GM12878 (cell line): ENCODE measurements at regions not wholly inside any gene's neighbourhood (a gene's known extent, or its start where the extent isn't known, plus 50 kb on each side); places are given as distances from the start of the nearest gene placed in this dataset.

Experiments
- ATAC-seq: fragments of 200-7000 bp; cut with Tn5 transposase; 3 replicates; pipeline ENCODE4 v1.9.1; 2020; ENCODE audit warnings: mild to moderate bottlenecking, moderate library complexity
- BruUV-seq: library from RNA; stranded (reverse); fragments of 400-500 nt; replicated peaks from 2 replicates; lab custom pipeline; 2021; lab: Mats Ljungman, UMichigan
- CTCF ChIA-PET: fragments of 300-600 bp; sonication (Branson Sonifier 250); formaldehyde crosslinking; extraction: SDS; loops from one replicate; lab custom pipeline; 2021; ENCODE audit warnings: inconsistent platforms; lab: Yijun Ruan, JAX
- POLR2A ChIA-PET: fragments of 350-600 bp; formaldehyde crosslinking; extraction: SDS; loops from one replicate; lab custom pipeline; 2021; ENCODE audit warnings: inconsistent platforms; lab: Charles Lee
- RAD21 ChIA-PET: fragments of 300-600 bp; sonication (Branson Sonifier 250); formaldehyde crosslinking; loops from one replicate; lab custom pipeline; 2023; ENCODE audit warnings: antibody characterized with exemption; ENCODE audit not compliant: unreplicated experiment; lab: Charles Lee
- SMC1A ChIA-PET: fragments of 300-600 bp; sonication (Branson Sonifier 250); formaldehyde crosslinking; loops from one replicate; lab custom pipeline; 2023; ENCODE audit not compliant: unreplicated experiment, uncharacterized antibody; lab: Charles Lee
- DNase-seq: peaks from one replicate; pipeline ENCODE4 v3.0.0-alpha.2; 2011; ENCODE audit warnings: low read depth, low spot score
- FAIRE-seq: peaks from 3 replicates; lab custom pipeline; 2011; peaks lifted over from hg19 to GRCh38; lab: Jason Lieb, UNC
- H2AFZ ChIP-seq: 2 replicates; pipeline ENCODE4 v1.6.0; 2011; ENCODE audit warnings: low read depth, low read length, control low read depth; ENCODE audit not compliant: control insufficient read depth
- H3K27ac ChIP-seq: 2 replicates; pipeline ENCODE4 v1.5.1; 2011; ENCODE audit warnings: control low read depth; ENCODE audit not compliant: control insufficient read depth, insufficient read depth
- H3K27me3 ChIP-seq, 2 experiments: replicated peaks in 1 of 2; 2 replicates each; pipeline versions ENCODE4 v1.6.0 to v1.6.1; 2011; ENCODE audit warnings: low read length in 1 of 2; ENCODE audit not compliant: control insufficient read depth in 2 of 2, insufficient read depth in 2 of 2
- H3K36me3 ChIP-seq, 2 experiments: 2 replicates each; pipeline ENCODE4 v1.5.1; 2011; ENCODE audit warnings: low read length in 1 of 2; ENCODE audit not compliant: control insufficient read depth in 2 of 2, insufficient read depth in 2 of 2
- H3K4me1 ChIP-seq: 2 replicates; pipeline ENCODE4 v1.6.1; 2011; ENCODE audit warnings: mild to moderate bottlenecking, low read length, moderate library complexity, mixed read lengths; ENCODE audit not compliant: control insufficient read depth, insufficient read depth
- H3K4me2 ChIP-seq: 2 replicates; pipeline ENCODE4 v1.6.0; 2011; ENCODE audit warnings: control low read depth; ENCODE audit not compliant: control insufficient read depth, insufficient read depth
- H3K4me3 ChIP-seq: fragments of 200-600 bp; sonication (generic); 2 replicates; pipeline ENCODE4 v1.5.1; 2016
- H3K79me2 ChIP-seq: 2 replicates; pipeline ENCODE4 v1.6.0; 2011; ENCODE audit warnings: low read length; ENCODE audit not compliant: control insufficient read depth, insufficient read depth
- H3K9ac ChIP-seq: 2 replicates; pipeline ENCODE4 v1.8.0; 2011; ENCODE audit warnings: low read length, control low read depth, mixed read lengths; ENCODE audit not compliant: control insufficient read depth, insufficient read depth
- H3K9me3 ChIP-seq: replicated peaks from 3 replicates; pipeline ENCODE4 v1.5.1; 2011; ENCODE audit warnings: mild to moderate bottlenecking, low read length; ENCODE audit not compliant: control insufficient read depth, insufficient read depth
- H4K20me1 ChIP-seq: 2 replicates; pipeline ENCODE4 v1.6.0; 2011; ENCODE audit not compliant: control insufficient read depth, insufficient read depth
- DPF2 ChIP-seq: fragments of 450-650 bp; IDR thresholded peaks from 2 replicates; pipeline ENCODE4 v1.6.1; 2017; ENCODE audit warnings: mild to moderate bottlenecking
- NFYA ChIP-seq: IDR thresholded peaks from 2 replicates; pipeline ENCODE4 v1.6.1; 2011; ENCODE audit warnings: low read depth, mild to moderate bottlenecking, low read length, improper control_type of control experiment, borderline replicate concordance
- NFYB ChIP-seq: IDR thresholded peaks from 2 replicates; pipeline ENCODE4 v1.6.1; 2011; ENCODE audit warnings: low read depth, mild to moderate bottlenecking, low read length, improper control_type of control experiment, moderate library complexity; ENCODE audit not compliant: insufficient read depth
- PAX5 ChIP-seq: IDR thresholded peaks from 2 replicates; pipeline ENCODE4 v1.6.1; 2011; ENCODE audit warnings: low read depth, low read length, borderline replicate concordance
- POLR2A ChIP-seq: IDR thresholded peaks from 2 replicates; pipeline ENCODE4 v1.6.1; 2011; ENCODE audit warnings: low read depth, mild to moderate bottlenecking, low read length
- RBBP5 ChIP-seq: fragments of 200-600 bp; sonication (generic); conservative IDR thresholded peaks from 2 replicates; pipeline ENCODE4 v1.6.1; 2016
- SIN3A ChIP-seq: IDR thresholded peaks from 2 replicates; pipeline ENCODE4 v1.6.1; 2012; ENCODE audit warnings: low read depth, low read length, improper control_type of control experiment
- STAT1 ChIP-seq: fragments of 450-650 bp; conservative IDR thresholded peaks from 2 replicates; pipeline ENCODE4 v1.6.1; 2014; ENCODE audit warnings: antibody characterized with exemption, mild to moderate bottlenecking
- ZNF24 ChIP-seq: fragments of 450-650 bp; IDR thresholded peaks from 2 replicates; pipeline ENCODE4 v1.6.1; 2017; ENCODE audit warnings: antibody characterized with exemption, mild to moderate bottlenecking
- WGBS: methylation state at CpG from one replicate; pipeline ENCODE4 v1.1.6; 2016; ENCODE audit warnings: low lambda C conversion rate; ENCODE audit not compliant: insufficient replicate concordance, insufficient coverage; ENCODE audit errors: missing lambda C conversion rate; 5-methylcytosine and 5-hydroxymethylcytosine counted together
- in situ Hi-C: fragments of 300-500 bp; cut with MboI; formaldehyde crosslinking; loops from 9 replicates; pipeline ENCODE4 v1.14.3; 2018; ENCODE audit warnings: mixed read lengths
- intact Hi-C: fragments of 100-400 bp; cut with micrococcal nuclease; formaldehyde crosslinking; loops from one replicate; pipeline ENCODE4 v1.14.2; 2022; ENCODE audit not compliant: unreplicated experiment
- TF ChIP-seq, protein P1 (sequence below): IDR thresholded peaks from 2 replicates; pipeline ENCODE4 v1.6.1; 2012; ENCODE audit warnings: low read depth, low read length, improper control_type of control experiment
- TF ChIP-seq, protein P2 (sequence below): fragments of 450-650 bp; IDR thresholded peaks from 2 replicates; pipeline ENCODE4 v1.6.1; 2018; ENCODE audit warnings: mild to moderate bottlenecking, low read depth, moderate library complexity; ENCODE audit not compliant: partially characterized antibody

DNA sequence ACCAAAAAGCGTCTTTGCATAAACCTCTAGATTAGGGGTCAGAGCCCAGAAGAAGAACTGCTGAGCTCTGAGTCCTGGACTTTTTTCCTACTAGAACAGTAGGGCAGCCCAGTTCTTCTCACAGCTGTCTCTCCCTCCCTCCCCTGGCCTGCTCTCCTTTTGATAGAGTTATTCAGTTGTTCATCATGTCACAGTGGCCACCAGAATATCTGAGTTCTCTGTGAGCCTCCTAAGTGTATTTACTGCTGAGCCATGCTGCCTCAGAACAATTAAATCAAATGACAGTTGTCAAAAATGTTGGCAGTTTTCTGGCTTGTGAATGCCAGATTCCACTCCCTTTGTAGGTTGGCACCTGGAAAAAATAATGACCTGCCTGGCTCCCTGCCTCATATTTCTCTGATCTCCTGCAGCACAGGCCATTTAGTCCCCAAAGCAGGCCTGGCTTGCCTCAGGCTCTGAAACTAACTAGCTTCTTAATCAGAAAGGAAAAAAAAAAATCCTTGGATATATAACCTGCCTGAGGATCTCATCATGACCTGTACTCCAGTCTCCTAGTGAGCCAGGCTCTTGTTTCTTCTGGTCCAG lies 377.4 kb upstream of the LARGE1 start:
- POLR2A ChIA-PET, result no interaction called here
- H3K27ac ChIP-seq, result no peak overlapping the region
- in situ Hi-C loops, result no loop called here
- no peak for FAIRE-seq
- CTCF ChIA-PET, result no interaction called here
- WGBS, result 56% methylated on average over 1 of the region's 1 CpG
- H3K9ac ChIP-seq, result no peak overlapping the region
- no peaks in the 10 kb centered on the region for H3K79me2 ChIP-seq
- no peak for TF ChIP-seq RBBP5
- no peak for TF ChIP-seq NFYA
- TF ChIP-seq, protein P1, sequence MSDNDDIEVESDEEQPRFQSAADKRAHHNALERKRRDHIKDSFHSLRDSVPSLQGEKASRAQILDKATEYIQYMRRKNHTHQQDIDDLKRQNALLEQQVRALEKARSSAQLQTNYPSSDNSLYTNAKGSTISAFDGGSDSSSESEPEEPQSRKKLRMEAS, result no peak
- no peak for TF ChIP-seq POLR2A
- no peak for TF ChIP-seq DPF2
- TF ChIP-seq, protein P2, sequence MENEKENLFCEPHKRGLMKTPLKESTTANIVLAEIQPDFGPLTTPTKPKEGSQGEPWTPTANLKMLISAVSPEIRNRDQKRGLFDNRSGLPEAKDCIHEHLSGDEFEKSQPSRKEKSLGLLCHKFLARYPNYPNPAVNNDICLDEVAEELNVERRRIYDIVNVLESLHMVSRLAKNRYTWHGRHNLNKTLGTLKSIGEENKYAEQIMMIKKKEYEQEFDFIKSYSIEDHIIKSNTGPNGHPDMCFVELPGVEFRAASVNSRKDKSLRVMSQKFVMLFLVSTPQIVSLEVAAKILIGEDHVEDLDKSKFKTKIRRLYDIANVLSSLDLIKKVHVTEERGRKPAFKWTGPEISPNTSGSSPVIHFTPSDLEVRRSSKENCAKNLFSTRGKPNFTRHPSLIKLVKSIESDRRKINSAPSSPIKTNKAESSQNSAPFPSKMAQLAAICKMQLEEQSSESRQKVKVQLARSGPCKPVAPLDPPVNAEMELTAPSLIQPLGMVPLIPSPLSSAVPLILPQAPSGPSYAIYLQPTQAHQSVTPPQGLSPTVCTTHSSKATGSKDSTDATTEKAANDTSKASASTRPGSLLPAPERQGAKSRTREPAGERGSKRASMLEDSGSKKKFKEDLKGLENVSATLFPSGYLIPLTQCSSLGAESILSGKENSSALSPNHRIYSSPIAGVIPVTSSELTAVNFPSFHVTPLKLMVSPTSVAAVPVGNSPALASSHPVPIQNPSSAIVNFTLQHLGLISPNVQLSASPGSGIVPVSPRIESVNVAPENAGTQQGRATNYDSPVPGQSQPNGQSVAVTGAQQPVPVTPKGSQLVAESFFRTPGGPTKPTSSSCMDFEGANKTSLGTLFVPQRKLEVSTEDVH, result no peak
- TF ChIP-seq PAX5, result no peak
- no peak for TF ChIP-seq SIN3A
- no peak for TF ChIP-seq STAT1
- TF ChIP-seq NFYB, result no peak
- no peak for TF ChIP-seq ZNF24
- no peak for ATAC-seq
- no peak overlapping the region for H3K4me2 ChIP-seq
- DNase-seq, result no peak
- H2AFZ ChIP-seq, result no peak overlapping the region
- H3K36me3 ChIP-seq, result no peaks in the 10 kb centered on the region
- intact Hi-C loops, result no loop called here
- H3K4me3 ChIP-seq, result no peak overlapping the region
- no peaks in the 10 kb centered on the region for H4K20me1 ChIP-seq
- SMC1A ChIA-PET, result no interaction called here
- H3K9me3 ChIP-seq, result no peaks in the 10 kb centered on the region
- RAD21 ChIA-PET, result no interaction called here
- H3K4me1 ChIP-seq, result no peaks in the 10 kb centered on the region
- no TSS peak for BruUV-seq
- H3K27me3 ChIP-seq, result no peaks in the 10 kb centered on the region
